ENCODE measurements at regions not wholly inside any gene's neighbourhood (a gene's known extent, or its start where the extent isn't known, plus 50 kb on each side); places are given as distances from the start of the nearest gene placed in this dataset.

- WGBS (ENCODE audit: insufficient coverage, insufficient replicate concordance, low lambda C conversion rate, missing lambda C conversion rate), result 3% methylated on average over 3 of the region's 3 CpGs
- in situ Hi-C loops (cut with MboI) (no loop called here), intact Hi-C loops (cut with micrococcal nuclease; ENCODE audit: unreplicated experiment) (no loop called here)
- ChIA-PET RAD21 (ENCODE audit: unreplicated experiment) (no interaction called here), SMC1A (ENCODE audit: uncharacterized antibody, unreplicated experiment) (no interaction called here), CTCF (no interaction called here), POLR2A (no interaction called here)
- Histone ChIP-seq H3K4me3 (no peak overlapping the region), H3K27ac (ENCODE audit: control insufficient read depth, insufficient read depth) (no peak overlapping the region), H2AFZ (ENCODE audit: control insufficient read depth, low read depth, low read length) (no peak overlapping the region), H3K9me3 (replicated peaks; ENCODE audit: control insufficient read depth, insufficient read depth, low read length) (no peaks in the 10 kb centered on the region), H3K36me3 (ENCODE audit: control insufficient read depth in 2 of 2, insufficient read depth in 2 of 2, low read length in 1 of 2) (no peaks in the 10 kb centered on the region), H4K20me1 (ENCODE audit: control insufficient read depth, insufficient read depth) (no peaks in the 10 kb centered on the region), H3K9ac (ENCODE audit: control insufficient read depth, insufficient read depth, low read length) (no peak overlapping the region), H3K27me3 (replicated peaks in 1 of 2; ENCODE audit: control insufficient read depth in 2 of 2, insufficient read depth in 2 of 2, low read length in 1 of 2) (no peaks in the 10 kb centered on the region), H3K79me2 (ENCODE audit: control insufficient read depth, insufficient read depth, low read length) (no peaks in the 10 kb centered on the region), H3K4me1 (ENCODE audit: control insufficient read depth, insufficient read depth, low read length) (no peaks in the 10 kb centered on the region), H3K4me2 (ENCODE audit: control insufficient read depth, insufficient read depth) (no peak overlapping the region)
- no peak for TF ChIP-seq MYC (IDR thresholded peaks at IDR 0.05; ENCODE audit: insufficient read depth, insufficient read length, insufficient replicate concordance, low read length, severe bottlenecking)
- TF ChIP-seq, protein P1, sequence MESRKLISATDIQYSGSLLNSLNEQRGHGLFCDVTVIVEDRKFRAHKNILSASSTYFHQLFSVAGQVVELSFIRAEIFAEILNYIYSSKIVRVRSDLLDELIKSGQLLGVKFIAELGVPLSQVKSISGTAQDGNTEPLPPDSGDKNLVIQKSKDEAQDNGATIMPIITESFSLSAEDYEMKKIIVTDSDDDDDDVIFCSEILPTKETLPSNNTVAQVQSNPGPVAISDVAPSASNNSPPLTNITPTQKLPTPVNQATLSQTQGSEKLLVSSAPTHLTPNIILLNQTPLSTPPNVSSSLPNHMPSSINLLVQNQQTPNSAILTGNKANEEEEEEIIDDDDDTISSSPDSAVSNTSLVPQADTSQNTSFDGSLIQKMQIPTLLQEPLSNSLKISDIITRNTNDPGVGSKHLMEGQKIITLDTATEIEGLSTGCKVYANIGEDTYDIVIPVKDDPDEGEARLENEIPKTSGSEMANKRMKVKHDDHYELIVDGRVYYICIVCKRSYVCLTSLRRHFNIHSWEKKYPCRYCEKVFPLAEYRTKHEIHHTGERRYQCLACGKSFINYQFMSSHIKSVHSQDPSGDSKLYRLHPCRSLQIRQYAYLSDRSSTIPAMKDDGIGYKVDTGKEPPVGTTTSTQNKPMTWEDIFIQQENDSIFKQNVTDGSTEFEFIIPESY (IDR thresholded peaks at IDR 0.05), result no peak
- no peak for TF ChIP-seq ZBED1 (IDR thresholded peaks at IDR 0.05; ENCODE audit: borderline replicate concordance)
- TF ChIP-seq TBL1XR1 (IDR thresholded peaks at IDR 0.05; ENCODE audit: low read depth, low read length), result no peak
- TF ChIP-seq POLR2AphosphoS2 (IDR thresholded peaks at IDR 0.05; ENCODE audit: low read depth, low read length), result no peak
- TF ChIP-seq CREB1 (IDR thresholded peaks at IDR 0.05; ENCODE audit: low read depth), result no peak
- no peak for TF ChIP-seq NFYA (IDR thresholded peaks at IDR 0.05; ENCODE audit: borderline replicate concordance, low read depth, low read length)
- no peak for TF ChIP-seq STAT1 (conservative IDR thresholded peaks at IDR 0.05)
- no peak for TF ChIP-seq PRDM15 (CRISPR knock-in tag; IDR thresholded peaks at IDR 0.05)
- TF ChIP-seq PAX8 (IDR thresholded peaks at IDR 0.05), result no peak
- no peak for TF ChIP-seq NRF1 (conservative IDR thresholded peaks at IDR 0.05; ENCODE audit: low read depth, low read length)
- TF ChIP-seq SREBF1 (IDR thresholded peaks at IDR 0.05; ENCODE audit: low read length), result no peak
- TF ChIP-seq LARP7 (IDR thresholded peaks at IDR 0.05), result no peak
- TF ChIP-seq MTA3 (IDR thresholded peaks at IDR 0.05; ENCODE audit: borderline replicate concordance, low read length), result no peak
- no peak for DNase-seq (ENCODE audit: low read depth, low spot score)
- no peak for FAIRE-seq
- ATAC-seq, result no peak
- no TSS peak for BruUV-seq (replicated peaks)
Observed at GRCh38 chr4:148749403-148749802, 307.2 kb upstream of the NR3C2 start.

All from GM12878 (cell line).